HG03103 (cell line): ENCODE measurements at regions not wholly inside any gene's neighbourhood (a gene's known extent, or its start where the extent isn't known, plus 50 kb on each side); places are given as distances from the start of the nearest gene placed in this dataset.

ENCODE experiments used
- ATAC-seq: cut with Tn5 transposase; IDR thresholded peaks from one replicate; pipeline ENCODE4 v1.9.1; 2021; ENCODE audit warnings: low read depth; ENCODE audit not compliant: unreplicated experiment

- no peak for ATAC-seq
Observed at GRCh38 chr19:29290853-29291252, 77.9 kb upstream of the UQCRFS1 start.

DNA sequence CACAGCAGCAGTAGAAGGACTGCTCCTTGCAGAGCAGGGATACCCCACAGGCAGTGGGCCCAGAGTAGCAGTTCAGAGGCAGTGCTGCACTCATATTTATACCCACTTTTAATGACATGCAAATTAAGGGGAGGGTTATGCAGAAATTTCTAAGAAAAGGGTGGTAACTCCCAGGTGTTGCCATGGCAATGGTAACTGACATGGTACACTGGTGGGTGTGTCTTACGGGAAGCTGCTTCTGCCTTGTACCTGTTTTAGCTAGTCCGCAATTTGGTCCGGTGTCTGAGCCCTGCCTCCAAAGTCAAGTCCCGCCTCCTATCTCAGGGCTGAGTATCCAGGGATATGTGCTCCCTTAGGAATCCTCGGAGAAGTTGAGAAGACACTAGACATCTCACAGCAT lies 79.2 kb upstream of the UQCRFS1 start:
- ATAC-seq = no peak

- ATAC-seq = no peak
Observed at GRCh38 chr19:29292562-29292961, 79.6 kb upstream of the UQCRFS1 start.

GRCh38 chr19:29293292-29293691 lies 80.3 kb upstream of the UQCRFS1 start:
- ATAC-seq = no peak

- ATAC-seq = no peak
Observed at GRCh38 chr19:29293736-29294342, 80.9 kb upstream of the UQCRFS1 start.

GRCh38 chr19:29294343-29294811 lies 81.4 kb upstream of the UQCRFS1 start:
- ATAC-seq = no peak

- ATAC-seq = no peak
Observed at GRCh38 chr19:29295285-29295684, 82.3 kb upstream of the UQCRFS1 start.

DNA sequence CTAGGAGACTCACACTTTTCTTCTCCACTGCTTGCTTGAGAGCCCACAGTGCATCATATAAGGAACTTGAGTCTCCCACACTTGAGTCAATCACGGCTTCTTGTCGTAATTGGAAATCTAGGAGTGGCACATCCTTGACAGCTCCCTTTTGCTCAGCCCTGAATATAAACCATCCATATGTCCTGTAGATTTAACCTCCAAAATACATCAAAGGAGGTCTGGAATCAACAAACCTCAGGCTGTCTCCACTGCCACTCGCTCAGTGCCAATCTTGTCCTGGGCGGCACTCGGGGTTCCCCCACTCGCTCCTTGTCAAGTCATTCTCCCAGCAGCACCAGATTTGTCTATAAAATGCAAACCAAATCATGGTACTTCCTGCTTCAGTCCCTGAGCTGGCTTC lies 84.4 kb upstream of the UQCRFS1 start:
- no peak for ATAC-seq

DNA sequence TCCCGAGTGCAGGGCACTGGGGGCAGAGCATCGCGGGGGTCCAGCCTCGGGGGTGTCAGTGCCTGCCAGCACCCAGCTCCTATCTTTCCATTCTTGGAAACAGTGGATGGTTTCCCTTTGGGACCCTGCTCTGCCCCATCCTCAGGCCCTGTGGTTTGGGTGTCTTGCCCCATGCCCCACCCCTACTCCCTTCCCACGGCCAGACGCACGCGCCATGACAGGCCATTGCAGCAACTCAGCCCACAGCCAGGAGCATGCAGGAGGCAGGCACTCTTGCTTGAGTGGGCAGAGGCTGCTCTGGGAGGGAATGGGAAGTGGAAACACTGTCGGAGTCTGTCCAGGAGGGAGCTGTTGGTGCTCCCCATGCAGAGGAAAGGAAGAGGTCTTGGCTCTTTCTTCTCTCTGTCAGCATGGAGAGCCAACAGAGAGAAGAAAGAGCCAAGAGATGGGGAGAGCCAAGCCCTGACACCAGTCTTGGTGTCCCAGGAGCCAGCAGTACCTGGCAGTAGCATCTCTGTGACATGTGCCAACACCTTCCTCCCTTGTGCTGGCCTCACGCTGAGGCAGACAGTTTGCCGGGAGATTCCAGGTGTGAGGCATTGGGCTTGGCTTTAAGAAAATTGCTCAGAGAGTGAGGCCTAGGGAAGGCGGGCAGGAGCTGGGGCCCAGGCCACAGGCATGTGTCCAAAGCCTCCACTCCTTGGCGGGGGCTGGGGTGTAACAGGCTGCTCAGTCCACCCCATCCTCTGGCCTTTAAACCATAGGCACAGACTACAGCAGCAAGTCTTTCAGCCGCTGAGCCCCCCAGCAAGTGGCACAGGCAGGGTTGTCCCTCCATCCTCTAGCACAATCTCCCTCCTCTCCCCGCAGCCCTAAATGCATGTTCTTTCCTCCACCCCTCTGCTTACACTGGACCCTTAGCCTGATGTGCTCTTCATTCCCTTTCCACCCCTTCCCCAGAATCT lies 86.7 kb upstream of the UQCRFS1 start:
- no peak for ATAC-seq

GRCh38 chr19:29302002-29302928 lies 89.3 kb upstream of the UQCRFS1 start:
- no peak for ATAC-seq

DNA sequence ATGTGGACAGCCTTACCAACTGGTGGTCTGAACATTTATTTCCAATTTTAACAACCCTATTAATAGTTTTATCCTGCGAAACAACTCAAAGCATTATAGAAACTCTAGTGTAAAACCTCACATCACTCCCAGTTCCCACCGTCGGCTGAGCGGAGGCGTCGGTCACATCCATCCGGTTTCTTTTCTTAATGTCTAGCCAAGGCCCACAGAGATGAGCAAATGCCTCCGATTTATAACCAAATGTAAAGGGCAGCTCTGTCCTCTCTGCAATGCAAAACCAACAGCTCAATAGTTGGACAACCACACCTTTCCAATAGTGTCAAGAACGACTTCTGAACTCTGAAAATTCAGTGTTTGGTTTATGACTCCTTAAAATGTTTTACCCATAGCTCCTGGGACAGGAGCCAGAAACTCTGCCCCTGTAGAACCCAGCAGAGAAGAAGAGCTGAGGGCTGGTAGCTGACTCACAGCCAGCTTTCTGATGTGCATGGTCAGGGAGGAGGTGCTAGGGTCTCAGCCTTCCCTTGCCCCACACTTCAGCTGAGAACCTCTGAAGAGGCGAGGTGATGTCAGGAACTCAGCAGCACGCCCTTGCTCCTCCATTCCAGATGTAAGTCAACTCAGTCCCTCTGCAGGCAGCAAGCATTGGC lies 90.2 kb upstream of the UQCRFS1 start:
- ATAC-seq = no peak

GRCh38 chr19:29303719-29304090 lies 90.8 kb upstream of the UQCRFS1 start:
- no peak for ATAC-seq

GRCh38 chr19:29305268-29305667 lies 92.3 kb upstream of the UQCRFS1 start:
- ATAC-seq = no peak

- no peak for ATAC-seq
Observed at GRCh38 chr19:29308977-29309590, 96.1 kb upstream of the UQCRFS1 start.

DNA sequence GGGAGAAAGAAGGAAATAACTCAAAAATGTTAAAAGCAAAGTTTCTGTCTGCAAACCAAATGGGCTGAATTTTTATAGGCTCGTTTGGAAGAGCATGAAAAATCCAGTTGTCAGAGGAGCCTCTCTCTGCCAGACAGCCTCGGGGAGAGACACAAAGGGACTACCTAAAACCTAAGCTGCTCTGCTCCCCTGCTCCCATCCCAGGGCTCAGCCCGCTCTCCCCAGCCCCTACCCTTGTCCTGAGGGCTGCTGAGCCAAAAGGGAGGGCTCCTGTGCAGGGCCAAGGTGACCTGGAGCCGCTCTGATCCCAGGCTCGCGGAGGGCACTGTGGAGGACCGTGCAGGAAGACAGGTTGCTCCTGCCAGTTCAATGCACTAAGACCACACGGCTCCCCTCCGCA lies 96.7 kb upstream of the UQCRFS1 start:
- no peak for ATAC-seq

DNA sequence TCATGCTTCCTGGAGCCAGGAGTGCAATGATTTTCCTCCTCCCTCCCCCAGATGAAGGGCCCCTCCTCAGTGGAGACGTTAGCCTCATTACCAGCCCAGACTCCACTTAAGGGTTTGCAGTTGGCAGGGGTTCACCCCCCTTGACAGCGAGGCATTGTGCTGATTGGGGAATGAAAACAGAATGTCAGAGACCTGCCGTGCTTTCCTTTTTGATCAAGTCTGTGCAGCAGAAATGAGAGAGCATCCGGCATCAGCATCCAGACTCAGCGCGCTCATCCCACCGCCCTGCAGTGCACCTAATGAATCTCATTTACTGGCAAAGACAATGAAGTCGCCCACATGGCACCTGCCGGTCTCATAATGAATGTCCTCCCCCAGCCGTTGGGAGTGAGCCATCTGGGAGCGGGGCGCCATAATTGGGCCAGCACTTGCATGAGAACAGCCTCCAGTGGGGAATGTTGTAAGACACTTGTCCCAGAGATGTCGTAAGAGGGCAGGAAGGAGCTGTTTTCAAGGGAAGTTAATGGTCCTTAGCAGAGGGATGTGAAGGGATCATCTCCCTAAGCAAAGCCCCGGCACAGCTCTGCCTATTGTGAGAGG lies 98.3 kb upstream of the UQCRFS1 start:
- ATAC-seq = no peak

DNA sequence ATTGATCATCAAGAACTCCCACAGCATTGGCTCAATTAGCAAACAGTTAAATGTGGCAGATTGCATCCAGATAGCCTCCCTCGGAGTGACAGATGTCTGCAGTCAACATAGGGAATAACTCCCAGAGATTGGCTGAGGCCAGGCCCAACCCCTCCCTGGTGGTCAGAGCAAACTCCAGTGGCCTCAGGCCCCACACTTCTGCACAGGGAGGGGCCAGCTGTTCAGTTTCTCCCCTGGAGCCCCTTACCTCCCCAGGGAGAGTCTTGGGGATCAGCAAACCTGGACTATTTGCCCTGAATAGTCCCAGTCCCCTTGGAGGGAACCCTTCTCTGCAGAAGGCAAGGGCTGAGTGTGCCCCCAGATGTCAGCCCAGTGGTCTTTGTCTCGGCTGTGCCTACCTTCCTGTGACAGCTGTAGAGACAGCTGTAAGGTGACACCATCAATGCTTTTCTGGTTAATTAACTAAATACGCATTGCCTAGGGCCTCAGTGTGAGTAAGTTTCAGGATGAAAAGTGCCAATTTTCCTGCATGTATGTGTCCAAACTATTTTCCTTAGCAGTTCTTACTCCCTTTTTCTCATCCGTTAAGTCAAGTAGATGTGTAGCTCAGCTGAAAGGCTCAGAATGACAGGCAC lies 102.7 kb upstream of the UQCRFS1 start:
- ATAC-seq = no peak

DNA sequence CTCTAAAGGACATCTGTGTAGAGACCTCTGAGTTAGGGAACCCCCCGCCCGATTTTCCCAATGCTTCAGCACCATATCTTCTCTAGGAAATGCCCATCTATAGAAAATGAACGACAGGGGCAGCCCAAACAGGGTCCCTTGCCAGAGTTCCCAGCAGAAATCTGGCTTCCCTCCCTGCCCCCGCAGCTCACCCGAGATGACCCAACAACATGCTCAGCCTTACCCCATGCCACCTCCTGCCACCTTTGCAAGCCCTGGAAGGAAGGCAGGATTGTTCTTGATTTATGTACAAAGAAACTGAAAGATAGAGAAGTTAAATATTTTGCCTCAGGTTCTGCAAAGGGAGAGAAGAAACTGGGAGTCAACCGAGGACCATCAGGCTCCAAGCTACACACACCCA lies 105.6 kb upstream of the UQCRFS1 start:
- no peak for ATAC-seq

- no peak for ATAC-seq
Observed at GRCh38 chr19:29320086-29320485, 107.1 kb upstream of the UQCRFS1 start.
